ENCODE measurements at regions not wholly inside any gene's neighbourhood (a gene's known extent, or its start where the extent isn't known, plus 50 kb on each side); places are given as distances from the start of the nearest gene placed in this dataset.

DNA sequence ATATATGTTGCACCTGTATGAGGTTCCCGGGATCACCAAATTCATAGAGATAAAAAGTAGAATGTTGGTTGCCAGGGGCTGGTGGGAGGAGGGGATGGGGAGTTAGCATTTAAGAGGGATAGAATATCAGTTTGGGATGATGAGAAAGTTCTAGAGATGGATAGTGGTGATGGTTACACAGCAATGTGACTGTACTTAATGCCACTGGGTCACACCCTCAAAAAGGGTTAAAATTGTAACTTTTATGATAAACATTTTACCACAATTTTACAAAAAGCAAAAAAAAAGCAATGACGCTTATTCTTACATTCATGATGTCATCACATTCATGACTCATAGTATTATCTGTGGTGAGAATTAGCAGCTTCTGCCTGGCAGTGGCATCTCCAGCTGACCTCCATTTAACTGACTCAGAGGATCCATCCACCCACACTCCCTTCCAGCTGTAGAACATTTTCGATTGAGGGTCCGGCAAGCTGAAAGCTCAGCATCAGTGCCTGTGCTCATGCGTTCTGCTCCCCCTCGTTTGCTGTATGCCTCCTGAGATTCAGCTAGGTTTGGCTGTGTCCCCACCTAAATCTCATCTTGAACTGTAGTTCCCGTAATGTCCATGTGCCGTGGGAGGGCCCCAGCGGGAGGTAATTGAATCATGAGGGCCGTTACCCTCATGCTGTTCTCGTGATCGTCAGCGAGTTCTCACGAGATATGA is 64.8 kb upstream of the TMEM260 start:
- intact Hi-C loops (cut with DNase I; ENCODE audit: low total_unique reads): no loop called here
- Histone ChIP-seq H3K36me3 (ENCODE audit: low read depth, missing control alignments) (no peaks in the 10 kb centered on the region), H3K9me3 (no peaks in the 10 kb centered on the region), H3K27ac (no peak overlapping the region), H3K4me3 (no peak overlapping the region), H3K27me3 (no peaks in the 10 kb centered on the region), H3K4me1 (no peaks in the 10 kb centered on the region)
- 63 to 71% methylated on average over 14 of the region's 14 CpGs for WGBS, 2 donors
- TF ChIP-seq POLR2A (IDR thresholded peaks at IDR 0.05): no peak
- TF ChIP-seq, protein P1, sequence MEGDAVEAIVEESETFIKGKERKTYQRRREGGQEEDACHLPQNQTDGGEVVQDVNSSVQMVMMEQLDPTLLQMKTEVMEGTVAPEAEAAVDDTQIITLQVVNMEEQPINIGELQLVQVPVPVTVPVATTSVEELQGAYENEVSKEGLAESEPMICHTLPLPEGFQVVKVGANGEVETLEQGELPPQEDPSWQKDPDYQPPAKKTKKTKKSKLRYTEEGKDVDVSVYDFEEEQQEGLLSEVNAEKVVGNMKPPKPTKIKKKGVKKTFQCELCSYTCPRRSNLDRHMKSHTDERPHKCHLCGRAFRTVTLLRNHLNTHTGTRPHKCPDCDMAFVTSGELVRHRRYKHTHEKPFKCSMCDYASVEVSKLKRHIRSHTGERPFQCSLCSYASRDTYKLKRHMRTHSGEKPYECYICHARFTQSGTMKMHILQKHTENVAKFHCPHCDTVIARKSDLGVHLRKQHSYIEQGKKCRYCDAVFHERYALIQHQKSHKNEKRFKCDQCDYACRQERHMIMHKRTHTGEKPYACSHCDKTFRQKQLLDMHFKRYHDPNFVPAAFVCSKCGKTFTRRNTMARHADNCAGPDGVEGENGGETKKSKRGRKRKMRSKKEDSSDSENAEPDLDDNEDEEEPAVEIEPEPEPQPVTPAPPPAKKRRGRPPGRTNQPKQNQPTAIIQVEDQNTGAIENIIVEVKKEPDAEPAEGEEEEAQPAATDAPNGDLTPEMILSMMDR (IDR thresholded peaks at IDR 0.05): no peak
- no peak for DNase-seq

DNA sequence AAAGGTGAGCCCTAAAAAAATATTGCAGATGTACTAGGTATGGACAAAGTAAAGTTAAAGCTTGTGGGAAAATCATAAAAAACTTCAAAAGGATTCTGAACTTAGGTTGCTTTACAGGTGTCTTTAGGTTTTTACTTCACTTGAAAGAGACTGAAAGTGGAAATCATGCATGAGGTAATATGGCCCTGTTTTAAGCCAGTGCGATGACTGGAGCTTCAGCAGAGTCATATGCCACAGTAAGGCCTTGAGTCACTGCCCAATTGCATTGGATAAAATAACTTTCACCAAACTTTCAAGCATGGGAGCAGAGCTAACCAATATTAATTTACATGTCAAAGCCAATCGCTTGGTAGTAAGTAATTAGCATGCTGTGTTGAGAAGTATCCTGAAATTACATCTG is 63.9 kb upstream of the TMEM260 start:
- no peaks in the 10 kb centered on the region for H3K27me3 ChIP-seq
- TF ChIP-seq POLR2A (IDR thresholded peaks at IDR 0.05): no peak
- TF ChIP-seq, protein P1 (IDR thresholded peaks at IDR 0.05): no peak
- no peak overlapping the region for H3K27ac ChIP-seq
- WGBS, 2 donors: 82 to 97% methylated on average over 2 of the region's 2 CpGs
- H3K9me3 ChIP-seq: no peaks in the 10 kb centered on the region
- intact Hi-C loops (cut with DNase I; ENCODE audit: low total_unique reads): no loop called here
- no peak overlapping the region for H3K4me3 ChIP-seq
- no peak for DNase-seq
- H3K4me1 ChIP-seq: no peaks in the 10 kb centered on the region
- no peaks in the 10 kb centered on the region for H3K36me3 ChIP-seq (ENCODE audit: low read depth, missing control alignments)

DNA sequence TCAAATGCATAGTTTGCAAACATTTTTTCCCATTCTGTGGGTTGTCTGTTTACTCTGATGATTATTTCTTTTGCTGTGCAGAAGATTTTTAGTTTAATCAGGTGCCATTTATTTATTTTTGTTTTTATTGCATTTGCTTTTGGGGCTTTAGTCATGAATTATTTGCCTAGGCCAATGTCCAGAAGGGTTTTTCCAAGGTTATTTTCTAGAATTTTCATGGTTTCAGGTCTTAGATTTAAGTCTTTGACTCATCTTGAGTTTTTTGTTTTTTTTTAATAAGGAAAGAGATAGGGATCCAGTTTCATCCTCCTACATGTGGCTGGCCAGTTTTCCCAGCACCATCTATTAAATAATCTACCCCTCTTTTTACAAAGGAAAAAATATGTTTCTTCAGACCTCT is 57.2 kb upstream of the TMEM260 start:
- Histone ChIP-seq H3K4me1 (no peaks in the 10 kb centered on the region), H3K4me3 (no peak overlapping the region), H3K27me3 (no peaks in the 10 kb centered on the region), H3K9me3 (no peaks in the 10 kb centered on the region), H3K27ac (no peak overlapping the region), H3K36me3 (ENCODE audit: low read depth, missing control alignments) (no peaks in the 10 kb centered on the region)
- no peak for DNase-seq
- TF ChIP-seq POLR2A (IDR thresholded peaks at IDR 0.05): no peak
- TF ChIP-seq, protein P1 (IDR thresholded peaks at IDR 0.05): no peak
- intact Hi-C loops (cut with DNase I; ENCODE audit: low total_unique reads): no loop called here

DNA sequence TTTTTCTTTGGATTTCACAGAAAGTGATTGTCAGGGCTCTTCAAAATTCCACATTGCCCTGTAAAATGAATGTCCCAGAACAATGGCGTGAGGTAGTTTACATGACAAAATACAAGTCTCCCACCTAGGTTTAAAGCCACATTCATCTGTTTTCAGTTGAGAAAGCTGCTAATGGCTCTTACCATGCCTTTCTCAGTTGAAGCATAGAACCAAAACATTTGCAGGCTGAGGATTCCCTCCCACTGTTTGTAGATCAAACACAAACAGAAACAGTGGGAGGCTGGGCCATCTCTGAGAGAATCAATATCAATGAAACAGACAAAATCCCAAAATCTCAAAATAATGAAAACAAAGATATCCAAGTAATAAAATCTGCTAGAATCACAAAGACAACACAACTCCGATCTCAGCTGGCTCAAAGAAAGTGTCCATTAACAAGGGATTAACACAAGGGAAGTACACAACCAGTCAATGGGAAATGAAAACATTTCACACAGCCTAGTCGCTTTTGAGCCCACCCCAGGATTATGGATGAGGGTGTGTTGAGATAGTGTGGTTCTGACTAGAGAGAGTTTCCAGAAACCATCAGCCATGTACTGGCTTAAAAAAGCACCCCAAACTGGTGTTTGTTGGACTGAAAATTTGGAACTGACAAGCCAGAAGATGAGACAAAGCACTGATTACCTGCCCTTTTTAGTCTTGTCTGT is 54.5 kb upstream of the TMEM260 start:
- H3K4me3 ChIP-seq: no peak overlapping the region
- 46 to 63% methylated on average over 3 of the region's 3 CpGs for WGBS, 2 donors
- no peaks in the 10 kb centered on the region for H3K27me3 ChIP-seq
- no peaks in the 10 kb centered on the region for H3K36me3 ChIP-seq (ENCODE audit: low read depth, missing control alignments)
- TF ChIP-seq, protein P1 (IDR thresholded peaks at IDR 0.05): no peak
- TF ChIP-seq POLR2A (IDR thresholded peaks at IDR 0.05): no peak
- H3K4me1 ChIP-seq: no peaks in the 10 kb centered on the region
- no peak for DNase-seq
- no peaks in the 10 kb centered on the region for H3K9me3 ChIP-seq
- intact Hi-C loops (cut with DNase I; ENCODE audit: low total_unique reads): no loop called here
- H3K27ac ChIP-seq: no peak overlapping the region

DNA sequence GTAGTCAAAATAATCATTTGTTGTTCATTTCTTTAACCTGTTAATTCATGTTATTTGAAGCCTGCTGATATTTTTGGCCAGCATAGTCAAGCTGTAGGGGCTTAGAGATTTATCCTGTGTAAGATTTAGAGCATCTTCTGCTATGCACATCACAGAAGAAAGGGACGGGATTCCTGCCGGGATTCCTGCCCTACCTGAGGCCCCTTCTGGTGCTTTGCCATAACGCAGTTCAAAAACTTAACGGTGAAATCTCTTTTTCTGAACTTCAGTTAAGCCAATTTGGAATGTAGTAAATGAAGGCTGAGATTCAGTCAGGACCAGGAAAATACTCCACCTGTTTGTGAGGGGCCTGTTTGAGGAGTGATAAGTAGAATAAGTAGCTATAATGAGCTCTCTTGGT is 50.7 kb upstream of the TMEM260 start:
- 55 to 67% methylated on average over 4 of the region's 4 CpGs for WGBS, 2 donors
- Histone ChIP-seq H3K27ac (no peak overlapping the region), H3K36me3 (ENCODE audit: low read depth, missing control alignments) (no peaks in the 10 kb centered on the region), H3K4me3 (no peak overlapping the region), H3K9me3 (no peaks in the 10 kb centered on the region), H3K27me3 (no peaks in the 10 kb centered on the region), H3K4me1 (no peaks in the 10 kb centered on the region)
- intact Hi-C loops (cut with DNase I; ENCODE audit: low total_unique reads): no loop called here
- DNase-seq: no peak
- TF ChIP-seq POLR2A (IDR thresholded peaks at IDR 0.05): no peak
- TF ChIP-seq, protein P1 (IDR thresholded peaks at IDR 0.05): no peak

Measured in testis (tissue), 2 donors.